K562 (cell line): ENCODE measurements at regions not wholly inside any gene's neighbourhood (a gene's known extent, or its start where the extent isn't known, plus 50 kb on each side); places are given as distances from the start of the nearest gene placed in this dataset.

Experiments
- BACH1 ChIP-seq: fragments of 200-800 bp; sonication (Bioruptor generic); IDR thresholded peaks from 2 replicates; pipeline ENCODE4 v1.6.1; 2016; ENCODE audit warnings: missing genetic modification characterization, missing compliant biosample characterization
- BCL6 ChIP-seq: fragments of 250-450 bp; sonication (Bioruptor Pico); IDR thresholded peaks from 2 replicates; pipeline ENCODE4 v1.4.0; 2020
- BRF1 ChIP-seq: IDR thresholded peaks from 3 replicates; pipeline ENCODE4 v1.6.1; 2011; ENCODE audit warnings: borderline replicate concordance, mild to moderate bottlenecking; ENCODE audit not compliant: insufficient read length; ENCODE audit errors: extremely low read depth
- E2F3 ChIP-seq: fragments of 250-450 bp; sonication (Bioruptor Pico); IDR thresholded peaks from 2 replicates; pipeline ENCODE4 v1.4.0; 2020; ENCODE audit warnings: mild to moderate bottlenecking
- E4F1 ChIP-seq: fragments of 250-450 bp; sonication (Bioruptor Pico); IDR thresholded peaks from 2 replicates; pipeline ENCODE4 v1.5.0; 2021; ENCODE audit warnings: mild to moderate bottlenecking, borderline replicate concordance
- EHMT2 ChIP-seq: fragments of 450-650 bp; IDR thresholded peaks from 2 replicates; pipeline ENCODE4 v1.6.1; 2018; ENCODE audit warnings: antibody characterized with exemption
- EP400 ChIP-seq: fragments of 450-650 bp; IDR thresholded peaks from 2 replicates; pipeline ENCODE4 v1.6.1; 2017; ENCODE audit warnings: antibody characterized with exemption, mild to moderate bottlenecking, moderate library complexity
- HNRNPH1 ChIP-seq: fragments of 200-400 bp; formaldehyde crosslinking; optimal IDR thresholded peaks from 2 replicates; pipeline ENCODE3; 2017; ENCODE audit warnings: low read depth, mild to moderate bottlenecking, low read length, moderate library complexity
- HOXB6 ChIP-seq: fragments of 250-450 bp; sonication (Bioruptor Pico); IDR thresholded peaks from 2 replicates; pipeline ENCODE4 v1.5.1; 2022; ENCODE audit warnings: mild to moderate bottlenecking, borderline replicate concordance
- HSF4 ChIP-seq: fragments of 250-450 bp; sonication (Bioruptor Pico); IDR thresholded peaks from 2 replicates; pipeline ENCODE4 v2.1.2; 2022; ENCODE audit warnings: mild to moderate bottlenecking, moderate library complexity, borderline replicate concordance
- NBN ChIP-seq: fragments of 450-650 bp; IDR thresholded peaks from 2 replicates; pipeline ENCODE4 v1.6.1; 2016; ENCODE audit warnings: low read depth, mild to moderate bottlenecking
- NFRKB ChIP-seq: fragments of 450-650 bp; IDR thresholded peaks from 2 replicates; pipeline ENCODE4 v1.6.1; 2016; ENCODE audit warnings: low read depth
- PCBP2 ChIP-seq: fragments of 200-400 bp; formaldehyde crosslinking; IDR thresholded peaks from 2 replicates; pipeline ENCODE4 v1.6.1; 2018; ENCODE audit warnings: low read length, low read depth, mild to moderate bottlenecking, moderate library complexity; ENCODE audit not compliant: poor library complexity, severe bottlenecking
- PREB ChIP-seq: sonication (generic); formaldehyde crosslinking; IDR thresholded peaks from 2 replicates; pipeline ENCODE4 v1.8.1; 2023; ENCODE audit warnings: mild to moderate bottlenecking, missing genetic modification reagents
- RBM15 ChIP-seq: fragments of 200-400 bp; formaldehyde crosslinking; IDR thresholded peaks from 2 replicates; pipeline ENCODE4 v1.6.1; 2018; ENCODE audit warnings: mild to moderate bottlenecking, low read length, moderate library complexity; ENCODE audit not compliant: insufficient read depth
- SNAPC5 ChIP-seq: fragments of 250-450 bp; sonication (Bioruptor Pico); IDR thresholded peaks from 2 replicates; pipeline ENCODE4 v1.8.0; 2021; ENCODE audit warnings: moderate library complexity, mild to moderate bottlenecking, inconsistent platforms
- SNRNP70 ChIP-seq: fragments of 200-400 bp; formaldehyde crosslinking; optimal IDR thresholded peaks from 2 replicates; pipeline ENCODE3; 2017; ENCODE audit warnings: low read depth, low read length
- TAF7 ChIP-seq: fragments of 450-650 bp; IDR thresholded peaks from 2 replicates; pipeline ENCODE4 v1.6.1; 2016; ENCODE audit warnings: missing genetic modification characterization, missing compliant biosample characterization
- ZNF212 ChIP-seq: fragments of 450-650 bp; formaldehyde crosslinking; IDR thresholded peaks from 2 replicates; pipeline ENCODE4 v1.4.0; 2020; ENCODE audit warnings: mild to moderate bottlenecking
- ZNF586 ChIP-seq: fragments of 450-650 bp; formaldehyde crosslinking; conservative IDR thresholded peaks from 2 replicates; pipeline ENCODE4 v1.4.0; 2020; ENCODE audit warnings: mild to moderate bottlenecking, moderate library complexity
- ZNF609 ChIP-seq: sonication (generic); formaldehyde crosslinking; IDR thresholded peaks from 2 replicates; pipeline ENCODE4 v1.8.1; 2023; ENCODE audit warnings: missing genetic modification reagents, mild to moderate bottlenecking, borderline replicate concordance

- TF ChIP-seq RBM15 (no peak), E2F3 (no peak), NFRKB (peak; percentile 56), HNRNPH1 (no peak), SNAPC5 (no peak), SNRNP70 (no peak), BRF1 (no peak), BACH1 (tag) (no peak), ZNF586 (CRISPR knock-in tag) (no peak), ZNF609 (no peak), EHMT2 (no peak), TAF7 (tag) (no peak), HOXB6 (CRISPR knock-in tag) (no peak), PCBP2 (no peak), E4F1 (CRISPR knock-in tag) (no peak), PREB (CRISPR knock-in tag) (no peak), NBN (peak; percentile 89; the same call in 1 of the 2 replicates), ZNF212 (CRISPR knock-in tag) (no peak), EP400 (peak; percentile 97), BCL6 (CRISPR knock-in tag) (no peak), HSF4 (CRISPR knock-in tag) (no peak)
These were observed 260.2 kb upstream of the TRIB2 start (continued) for GRCh38 chr2:12456293-12457106.
